Hepatocyte (in vitro differentiated cells): ENCODE measurements at regions not wholly inside any gene's neighbourhood (a gene's known extent, or its start where the extent isn't known, plus 50 kb on each side); places are given as distances from the start of the nearest gene placed in this dataset.

Experiments
- CTCF ChIP-seq: fragments of 200-600 bp; sonication (generic); IDR thresholded peaks from 2 replicates; pipeline ENCODE4 v1.5.1; 2016; ENCODE audit warnings: antibody characterized with exemption, mild to moderate bottlenecking; ENCODE audit not compliant: poor library complexity
- EZH2 ChIP-seq: fragments of 200-600 bp; sonication (generic); IDR thresholded peaks from 2 replicates; pipeline ENCODE4 v1.6.1; 2016; ENCODE audit warnings: antibody characterized with exemption, mild to moderate bottlenecking, borderline replicate concordance

DNA sequence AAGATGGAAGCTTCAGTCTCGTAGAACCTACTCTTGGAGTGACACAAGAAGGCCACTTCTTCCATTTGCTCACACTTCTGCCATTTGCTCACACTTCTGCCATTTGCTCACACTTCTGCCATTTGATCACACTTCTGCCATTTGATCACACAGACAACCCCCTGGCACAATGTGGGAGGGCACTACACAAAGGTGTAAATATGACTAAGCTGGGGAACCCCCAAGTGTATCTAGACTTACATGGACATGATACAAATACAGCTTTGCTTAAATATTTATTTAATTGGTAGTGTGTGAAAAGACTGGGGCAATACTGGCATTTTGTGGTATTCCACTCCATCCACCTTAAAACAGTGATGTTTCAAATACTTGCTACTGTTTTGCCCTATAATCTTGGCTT, 296.2 kb upstream of the PPFIA2 start:
- TF ChIP-seq CTCF (no peak), EZH2 (no peak)
